ENCODE measurements at regions not wholly inside any gene's neighbourhood (a gene's known extent, or its start where the extent isn't known, plus 50 kb on each side); places are given as distances from the start of the nearest gene placed in this dataset.

DNA sequence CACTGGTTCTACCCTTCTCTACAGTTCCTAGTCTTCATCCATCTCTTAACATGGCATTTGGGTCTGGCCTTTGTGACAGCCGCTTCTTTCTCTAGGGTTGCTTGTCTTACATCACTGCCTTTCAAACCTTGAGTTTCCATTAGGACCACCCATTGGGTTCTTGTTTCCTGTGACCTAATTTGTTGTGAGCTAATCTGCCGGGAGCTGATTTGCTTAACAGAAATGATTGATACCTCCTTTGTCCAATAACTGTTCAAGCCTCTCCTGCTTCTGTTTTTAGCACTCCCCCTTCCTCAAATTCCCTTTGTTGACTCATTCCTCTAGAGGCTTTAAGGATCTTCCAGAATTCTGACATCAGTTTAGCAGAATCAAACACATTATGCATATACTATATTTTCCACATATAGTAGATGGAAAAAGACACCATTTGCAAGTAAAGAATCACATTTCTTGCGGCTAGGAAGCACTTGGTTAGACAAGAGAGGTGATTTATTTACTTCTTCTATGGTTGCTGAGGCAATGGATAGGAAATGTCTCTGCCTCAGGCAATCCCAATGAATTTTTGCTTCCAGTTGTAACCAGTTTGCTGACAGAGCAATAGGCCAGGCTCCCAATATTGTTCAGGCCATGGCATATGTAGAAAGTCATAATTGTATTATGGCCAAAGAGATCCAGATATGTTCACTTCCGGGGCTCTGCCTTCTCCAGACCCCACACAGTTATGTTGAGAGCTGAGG is 130.7 kb downstream of the SNX19 start:
- no peak overlapping the region for H2BK20ac ChIP-seq (ENCODE audit: low read depth, low read length, poor library complexity, severe bottlenecking)
- H3K9ac ChIP-seq (ENCODE audit: extremely low read depth, insufficient read length, low read length), result no peak overlapping the region
- H4K91ac ChIP-seq (ENCODE audit: insufficient read length, low read depth, low read length), result no peak overlapping the region
- no peaks in the 10 kb centered on the region; the same call in 1 of the 2 replicates for H3K4me1 ChIP-seq (ENCODE audit: insufficient read depth, low read length)
- H2AK5ac ChIP-seq (ENCODE audit: insufficient read length, low read length), result no peak overlapping the region
- DNase-seq, result no peak
- no peak overlapping the region for H3K4me2 ChIP-seq (ENCODE audit: insufficient read depth, insufficient read length, low read length)
- no peaks in the 10 kb centered on the region for H3K23me2 ChIP-seq (ENCODE audit: insufficient read length, low read depth, low read length, poor library complexity, severe bottlenecking)
- H3K9me3 ChIP-seq (ENCODE audit: control insufficient read depth, low read depth, low read length), result no peaks in the 10 kb centered on the region
- H3K4me1 Mint-ChIP-seq, result peaks cover 16 to 19% of the 10 kb centered on the region in 2 experiments
- H3K23ac ChIP-seq (ENCODE audit: insufficient read length, low read depth, low read length), result no peak overlapping the region
- H3K9me3 Mint-ChIP-seq, result peaks cover 0 to 1% of the 10 kb centered on the region in 2 experiments; a peak in 2 of 5 replicates
- no peak overlapping the region for H4K8ac ChIP-seq (replicated peaks; ENCODE audit: insufficient read length, low read depth, low read length)
- H4K5ac ChIP-seq (ENCODE audit: insufficient read length, low read depth, low read length), result no peak overlapping the region
- no peaks in the 10 kb centered on the region for H3K79me2 ChIP-seq (ENCODE audit: insufficient read depth, low read length)
- H3K27me3 Mint-ChIP-seq (ENCODE audit: low read depth), result no peaks in the 10 kb centered on the region
- H3K56ac ChIP-seq (ENCODE audit: insufficient read length, low read depth, low read length), result no peak overlapping the region
- H2BK5ac ChIP-seq (ENCODE audit: insufficient read length, low read length), result no peak overlapping the region
- WGBS (ENCODE audit: extremely low coverage, insufficient read length, low lambda C conversion rate), result no CpG with 5 or more reads among the region's 4 CpGs
- no peak overlapping the region for H2AFZ ChIP-seq (ENCODE audit: low read length)
- no peak for TF ChIP-seq CTCF (conservative IDR thresholded peaks at IDR 0.05)
- H4K20me1 ChIP-seq (ENCODE audit: control insufficient read depth, insufficient read depth, insufficient read length), result no peaks in the 10 kb centered on the region
- H3K4me3 Mint-ChIP-seq, result no peak overlapping the region
- no peaks in the 10 kb centered on the region for H3K27me3 ChIP-seq (ENCODE audit: insufficient read depth, low read length)
- H3T11ph ChIP-seq (ENCODE audit: low read length), result no peak overlapping the region
- no peak overlapping the region for H2BK12ac ChIP-seq (ENCODE audit: insufficient read length, low read depth, low read length)
- no peak overlapping the region for H3K14ac ChIP-seq (ENCODE audit: insufficient read depth, low read length)
- no peak overlapping the region; a peak in 1 of 7 replicates for H3K27ac Mint-ChIP-seq
- no peak overlapping the region for H2BK15ac ChIP-seq (ENCODE audit: low read depth, low read length)
- no peak overlapping the region for H2BK120ac ChIP-seq (ENCODE audit: low read depth, low read length, poor library complexity, severe bottlenecking)
- H3K4ac ChIP-seq (ENCODE audit: low read depth, low read length), result no peak overlapping the region
- no peaks in the 10 kb centered on the region for H3K36me3 Mint-ChIP-seq (ENCODE audit: insufficient read depth in 1 of 3, low read depth in 3 of 3)
- no peaks in the 10 kb centered on the region for H3K79me1 ChIP-seq (ENCODE audit: insufficient read depth, low read depth, low read length, poor library complexity, severe bottlenecking)
- no peak overlapping the region for H3K27ac ChIP-seq (ENCODE audit: insufficient read length, low read depth, low read length)
- H3K18ac ChIP-seq (ENCODE audit: insufficient read length, low read depth, low read length), result no peak overlapping the region

Data from H9 (cell line).